GM19468 (cell line): ENCODE measurements at regions not wholly inside any gene's neighbourhood (a gene's known extent, or its start where the extent isn't known, plus 50 kb on each side); places are given as distances from the start of the nearest gene placed in this dataset.

Experiments
- ATAC-seq: cut with Tn5 transposase; IDR thresholded peaks from one replicate; pipeline ENCODE4 v1.9.1; 2021; ENCODE audit warnings: mild to moderate bottlenecking, moderate library complexity, moderate number of reproducible peaks; ENCODE audit not compliant: unreplicated experiment; ENCODE audit errors: extremely low read depth

GRCh38 chr14:101217616-101218371, 314.3 kb upstream of the RTL1 start:
- no peak for ATAC-seq

GRCh38 chr14:101219896-101220703, 316.6 kb upstream of the RTL1 start:
- no peak for ATAC-seq

- no peak for ATAC-seq
These were observed 317.5 kb upstream of the RTL1 start for GRCh38 chr14:101220921-101221510.

GRCh38 chr14:101221549-101222160, 318.1 kb upstream of the RTL1 start:
- ATAC-seq: no peak

- no peak for ATAC-seq
These were observed 319.0 kb upstream of the RTL1 start for GRCh38 chr14:101222362-101223070.

GRCh38 chr14:101223127-101223526, 319.6 kb upstream of the RTL1 start:
- no peak for ATAC-seq

- ATAC-seq: no peak
These were observed 320.1 kb upstream of the RTL1 start for GRCh38 chr14:101223561-101224162.

GRCh38 chr14:101224356-101225156, 321.0 kb upstream of the RTL1 start:
- no peak for ATAC-seq

- no peak for ATAC-seq
These were observed 321.9 kb upstream of the RTL1 start for GRCh38 chr14:101225157-101226152.

- ATAC-seq: no peak
These were observed 322.7 kb upstream of the RTL1 start for GRCh38 chr14:101226265-101226602.

GRCh38 chr14:101226603-101227425, 323.3 kb upstream of the RTL1 start:
- no peak for ATAC-seq

GRCh38 chr14:101227611-101228594, 324.4 kb upstream of the RTL1 start:
- ATAC-seq: no peak

GRCh38 chr14:101228949-101229541, 325.5 kb upstream of the RTL1 start:
- ATAC-seq: no peak

- ATAC-seq: no peak
These were observed 326.1 kb upstream of the RTL1 start for GRCh38 chr14:101229666-101230065.

GRCh38 chr14:101230161-101230850, 326.8 kb upstream of the RTL1 start:
- no peak for ATAC-seq
